BJ (cell line): ENCODE measurements at regions not wholly inside any gene's neighbourhood (a gene's known extent, or its start where the extent isn't known, plus 50 kb on each side); places are given as distances from the start of the nearest gene placed in this dataset.

Experiments used
- CTCF ChIA-PET: fragments of 350-600 bp; formaldehyde crosslinking; extraction: SDS; loops from one replicate; lab custom pipeline; 2021; ENCODE audit warnings: antibody characterized with exemption, inconsistent platforms; lab: Yijun Ruan, JAX
- POLR2A ChIA-PET: fragments of 300-600 bp; sonication (Branson Sonifier 250); formaldehyde crosslinking; extraction: SDS; loops from one replicate; lab custom pipeline; 2021; ENCODE audit warnings: antibody characterized with exemption; lab: Charles Lee
- DNase-seq: peaks from one replicate; pipeline ENCODE4 v3.0.0-alpha.2; 2011; ENCODE audit warnings: low read depth
- H3K27me3 ChIP-seq: 2 replicates; pipeline ENCODE4 v1.6.0; 2011; ENCODE audit warnings: low read length; ENCODE audit not compliant: control insufficient read depth, insufficient read depth
- H3K36me3 ChIP-seq: 2 replicates; pipeline ENCODE4 v1.5.1; 2011; ENCODE audit warnings: low read length; ENCODE audit not compliant: control insufficient read depth, insufficient read depth
- H3K4me3 ChIP-seq: 2 replicates; pipeline ENCODE4 v1.5.1; 2011; ENCODE audit warnings: low read depth, mild to moderate bottlenecking, control low read depth, low read length
- TF ChIP-seq, protein P1 (sequence below): IDR thresholded peaks from 2 replicates; pipeline ENCODE4 v1.5.1; 2011; ENCODE audit warnings: low read depth, mild to moderate bottlenecking, control low read depth, inconsistent platforms, low read length, moderate library complexity; ENCODE audit not compliant: insufficient read depth

DNA sequence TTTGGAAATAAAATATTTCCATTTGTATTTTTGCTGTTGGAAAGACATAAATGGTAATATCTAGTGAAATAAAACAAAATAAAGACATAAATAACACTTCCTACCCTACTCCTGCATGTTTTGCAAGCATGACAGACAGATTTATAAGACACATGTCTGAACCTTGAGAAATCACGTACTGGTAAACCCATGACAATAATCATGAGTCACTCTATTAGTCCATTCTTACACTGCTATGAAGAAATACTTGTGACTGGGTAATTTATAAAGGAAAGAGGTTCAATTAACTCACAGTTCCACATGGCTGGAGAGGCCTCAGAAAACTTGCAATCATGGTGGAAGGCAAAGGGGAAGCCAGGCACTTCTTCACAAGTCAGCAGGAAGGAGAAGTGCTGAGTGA, 942.2 kb downstream of the REEP3 start:
- Histone ChIP-seq H3K27me3 (no peaks in the 10 kb centered on the region), H3K4me3 (no peak overlapping the region), H3K36me3 (no peaks in the 10 kb centered on the region)
- ChIA-PET POLR2A (no interaction called here), CTCF (no interaction called here)
- TF ChIP-seq, protein P1, sequence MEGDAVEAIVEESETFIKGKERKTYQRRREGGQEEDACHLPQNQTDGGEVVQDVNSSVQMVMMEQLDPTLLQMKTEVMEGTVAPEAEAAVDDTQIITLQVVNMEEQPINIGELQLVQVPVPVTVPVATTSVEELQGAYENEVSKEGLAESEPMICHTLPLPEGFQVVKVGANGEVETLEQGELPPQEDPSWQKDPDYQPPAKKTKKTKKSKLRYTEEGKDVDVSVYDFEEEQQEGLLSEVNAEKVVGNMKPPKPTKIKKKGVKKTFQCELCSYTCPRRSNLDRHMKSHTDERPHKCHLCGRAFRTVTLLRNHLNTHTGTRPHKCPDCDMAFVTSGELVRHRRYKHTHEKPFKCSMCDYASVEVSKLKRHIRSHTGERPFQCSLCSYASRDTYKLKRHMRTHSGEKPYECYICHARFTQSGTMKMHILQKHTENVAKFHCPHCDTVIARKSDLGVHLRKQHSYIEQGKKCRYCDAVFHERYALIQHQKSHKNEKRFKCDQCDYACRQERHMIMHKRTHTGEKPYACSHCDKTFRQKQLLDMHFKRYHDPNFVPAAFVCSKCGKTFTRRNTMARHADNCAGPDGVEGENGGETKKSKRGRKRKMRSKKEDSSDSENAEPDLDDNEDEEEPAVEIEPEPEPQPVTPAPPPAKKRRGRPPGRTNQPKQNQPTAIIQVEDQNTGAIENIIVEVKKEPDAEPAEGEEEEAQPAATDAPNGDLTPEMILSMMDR: no peak
- no peak for DNase-seq

DNA sequence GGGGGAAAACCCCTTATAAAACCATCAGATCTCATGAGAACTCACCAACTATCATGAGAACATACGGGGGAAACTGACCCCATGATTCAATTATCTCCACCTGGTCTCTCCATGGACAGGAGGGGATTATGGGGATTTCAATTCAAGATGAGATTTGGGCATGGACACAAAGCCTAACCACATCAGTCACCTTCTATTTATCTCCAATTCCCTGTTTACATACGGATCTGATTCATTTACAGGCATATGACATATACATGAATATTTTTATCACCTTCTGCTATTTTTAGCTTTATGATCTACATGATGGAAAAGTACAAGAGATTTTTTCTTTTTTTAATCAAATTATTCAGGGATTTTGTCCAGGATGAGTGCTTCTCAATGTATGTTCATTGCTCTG, 944.5 kb downstream of the REEP3 start:
- ChIA-PET CTCF (no interaction called here), POLR2A (no interaction called here)
- DNase-seq: no peak
- H3K4me3 ChIP-seq: no peak overlapping the region
- TF ChIP-seq, protein P1: no peak
- H3K36me3 ChIP-seq: no peaks in the 10 kb centered on the region
- H3K27me3 ChIP-seq: no peaks in the 10 kb centered on the region

DNA sequence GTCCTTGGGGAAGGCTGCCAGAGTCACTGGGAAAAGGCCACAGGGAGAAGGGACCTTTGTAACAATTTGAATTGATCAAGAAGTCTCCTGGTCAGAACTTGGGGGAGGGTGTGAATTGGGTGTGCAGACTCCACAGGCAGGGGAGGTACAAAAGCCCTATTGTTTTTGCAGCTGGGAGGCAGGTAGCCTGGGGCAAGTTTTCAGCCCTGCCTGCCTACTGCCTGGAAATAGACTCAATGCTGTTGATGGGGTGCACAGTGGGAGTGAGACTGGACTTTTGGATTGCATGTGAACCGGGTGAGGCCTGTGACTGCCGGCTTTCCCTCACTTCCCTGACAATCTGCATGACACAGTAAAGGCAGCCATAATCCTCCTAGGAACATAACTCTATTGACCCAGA, 947.0 kb downstream of the REEP3 start:
- ChIA-PET CTCF (interaction anchor here (0.6 kb wide), 1 partner anchor 14 kb away, joined by 3 read pairs; no protein-coding TSS in a partner anchor), POLR2A (no interaction called here)
- Histone ChIP-seq H3K27me3 (no peaks in the 10 kb centered on the region), H3K36me3 (no peaks in the 10 kb centered on the region), H3K4me3 (no peak overlapping the region)
- no peak for DNase-seq
- TF ChIP-seq, protein P1: no peak

DNA sequence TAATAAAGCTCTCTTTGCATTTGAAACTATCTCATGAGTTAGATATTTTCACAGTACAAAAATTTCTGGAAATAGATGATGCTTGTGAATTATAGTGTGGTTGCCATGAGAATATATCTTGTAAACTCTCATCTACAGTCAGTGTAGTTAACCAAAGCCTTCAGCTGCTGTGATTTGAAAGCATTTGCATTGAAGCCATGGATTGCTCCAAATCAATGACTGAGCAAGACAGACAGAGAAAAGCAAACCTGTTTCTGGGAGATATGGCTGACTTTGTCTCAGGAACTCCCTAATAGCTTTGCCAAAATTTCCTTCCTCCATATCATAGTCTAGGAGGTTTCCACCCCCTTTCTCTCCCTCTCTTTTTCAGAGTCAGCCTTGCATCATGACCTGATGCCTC, 955.3 kb downstream of the REEP3 start:
- Histone ChIP-seq H3K4me3 (no peak overlapping the region), H3K36me3 (no peaks in the 10 kb centered on the region), H3K27me3 (no peaks in the 10 kb centered on the region)
- POLR2A ChIA-PET: no interaction called here
- DNase-seq: no peak
- TF ChIP-seq, protein P1: no peak
- CTCF ChIA-PET: no interaction called here

DNA sequence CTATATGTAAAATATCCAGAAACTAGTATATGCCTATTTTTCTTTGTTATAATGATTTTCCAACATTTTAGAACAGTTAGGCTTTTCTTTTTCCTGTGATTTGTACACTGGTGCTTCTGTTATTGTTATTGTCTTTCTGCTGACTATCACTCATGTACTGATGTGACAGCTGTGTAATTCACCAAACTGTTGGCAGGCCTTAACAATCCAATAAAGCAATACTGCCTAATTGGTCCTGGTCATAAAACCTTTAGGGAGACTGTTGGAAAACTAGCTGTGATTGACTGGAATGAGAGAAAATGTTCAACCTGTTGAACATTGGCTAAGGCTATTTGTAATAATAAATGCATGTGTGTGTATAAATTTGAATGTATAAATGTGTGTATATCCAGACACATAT, 956.6 kb downstream of the REEP3 start:
- TF ChIP-seq, protein P1: no peak
- H3K4me3 ChIP-seq: no peak overlapping the region
- H3K36me3 ChIP-seq: no peaks in the 10 kb centered on the region
- DNase-seq: no peak
- H3K27me3 ChIP-seq: no peaks in the 10 kb centered on the region
- CTCF ChIA-PET: no interaction called here
- POLR2A ChIA-PET: no interaction called here
